ENCODE measurements at regions not wholly inside any gene's neighbourhood (a gene's known extent, or its start where the extent isn't known, plus 50 kb on each side); places are given as distances from the start of the nearest gene placed in this dataset.
"Not testable (repeated sequence)": the region's sequence is repeated elsewhere in the genome, so short reads cannot be mapped to it uniquely, and the experiment has no call there.

GRCh38 chr22:22756551-22757201, 112.3 kb downstream of the GGTLC2 start:
- DNase-seq (ENCODE audit: low spot score), result not testable (repeated sequence)

GRCh38 chr22:22758101-22758807, 113.8 kb downstream of the GGTLC2 start:
- DNase-seq (ENCODE audit: low spot score), result not testable (repeated sequence)

- DNase-seq (ENCODE audit: low spot score), result no peak
These were observed 115.0 kb downstream of the GGTLC2 start for GRCh38 chr22:22759371-22759770.

GRCh38 chr22:22759889-22760546, 115.6 kb downstream of the GGTLC2 start:
- no peak for DNase-seq (ENCODE audit: low spot score)

GRCh38 chr22:22761606-22761962, 117.2 kb downstream of the GGTLC2 start:
- no peak for DNase-seq (ENCODE audit: low spot score)

GRCh38 chr22:22761963-22762772, 117.8 kb downstream of the GGTLC2 start:
- DNase-seq (ENCODE audit: low spot score), result no peak

- DNase-seq (ENCODE audit: low spot score), result no peak
These were observed 119.1 kb downstream of the GGTLC2 start for GRCh38 chr22:22763512-22763911.

- no peak for DNase-seq (ENCODE audit: low spot score)
These were observed 119.7 kb downstream of the GGTLC2 start for GRCh38 chr22:22764085-22764484.

GRCh38 chr22:22767876-22768602, 119.6 kb upstream of the IGLL5 start:
- DNase-seq (ENCODE audit: low spot score), result no peak

- DNase-seq (ENCODE audit: low spot score), result no peak
These were observed 118.7 kb upstream of the IGLL5 start for GRCh38 chr22:22768885-22769284.

GRCh38 chr22:22769434-22770279, 118.0 kb upstream of the IGLL5 start:
- DNase-seq (ENCODE audit: low spot score), result no peak

- DNase-seq (ENCODE audit: low spot score), result no peak
These were observed 117.2 kb upstream of the IGLL5 start for GRCh38 chr22:22770280-22770871.

- no peak for DNase-seq (ENCODE audit: low spot score)
These were observed 116.7 kb upstream of the IGLL5 start for GRCh38 chr22:22770881-22771280.

- no peak for DNase-seq (ENCODE audit: low spot score)
These were observed 115.8 kb upstream of the IGLL5 start for GRCh38 chr22:22771696-22772377.

GRCh38 chr22:22772396-22772795, 115.2 kb upstream of the IGLL5 start:
- DNase-seq (ENCODE audit: low spot score), result no peak

- no peak for DNase-seq (ENCODE audit: low spot score)
These were observed 114.7 kb upstream of the IGLL5 start for GRCh38 chr22:22772883-22773282.

- DNase-seq (ENCODE audit: low spot score), result no peak
These were observed 114.2 kb upstream of the IGLL5 start for GRCh38 chr22:22773427-22773826.

- peak; percentile 11 for DNase-seq (ENCODE audit: low spot score)
These were observed 113.5 kb upstream of the IGLL5 start for GRCh38 chr22:22773979-22774604.

- not testable (repeated sequence) for DNase-seq (ENCODE audit: low spot score)
These were observed 112.9 kb upstream of the IGLL5 start for GRCh38 chr22:22774762-22775161.
